ENCODE measurements at regions not wholly inside any gene's neighbourhood (a gene's known extent, or its start where the extent isn't known, plus 50 kb on each side); places are given as distances from the start of the nearest gene placed in this dataset.

- no peaks in the 10 kb centered on the region for H3K9me3 ChIP-seq
- no peaks in the 10 kb centered on the region for H3K36me3 ChIP-seq
- intact Hi-C loops (cut with DNase I), result no loop called here
- no peak for DNase-seq (ENCODE audit: low spot score)
- H3K27ac ChIP-seq, result no peak overlapping the region
- TF ChIP-seq POLR2AphosphoS5 (IDR thresholded peaks at IDR 0.05), result no peak
- TF ChIP-seq POLR2A (IDR thresholded peaks at IDR 0.05), result no peak
- no peak for TF ChIP-seq CTCF (IDR thresholded peaks at IDR 0.05)
- H3K4me3 ChIP-seq, result no peak overlapping the region
- H3K4me1 ChIP-seq (replicated peaks), result no peaks in the 10 kb centered on the region
- no peaks in the 10 kb centered on the region for H3K27me3 ChIP-seq (replicated peaks; ENCODE audit: insufficient read depth)
Observed at GRCh38 chr2:22518641-22519040, 866.3 kb upstream of the KLHL29 start.

GRCh38 chr2:22520369-22521288 is 864.4 kb upstream of the KLHL29 start:
- no peak for DNase-seq (ENCODE audit: low spot score)
- Histone ChIP-seq H3K36me3 (no peaks in the 10 kb centered on the region), H3K4me3 (no peak overlapping the region), H3K9me3 (no peaks in the 10 kb centered on the region), H3K27me3 (replicated peaks; ENCODE audit: insufficient read depth) (no peaks in the 10 kb centered on the region), H3K4me1 (replicated peaks) (no peaks in the 10 kb centered on the region), H3K27ac (no peak overlapping the region)
- intact Hi-C loops (cut with DNase I), result no loop called here
- whole genome bisulfite sequencing, result 62% methylated on average over 8 of the region's 8 CpGs
- TF ChIP-seq POLR2AphosphoS5 (IDR thresholded peaks at IDR 0.05) (no peak), POLR2A (IDR thresholded peaks at IDR 0.05) (no peak), CTCF (IDR thresholded peaks at IDR 0.05) (no peak)

GRCh38 chr2:22521620-22522019 is 863.4 kb upstream of the KLHL29 start:
- H3K4me1 ChIP-seq (replicated peaks), result no peaks in the 10 kb centered on the region
- no peaks in the 10 kb centered on the region for H3K27me3 ChIP-seq (replicated peaks; ENCODE audit: insufficient read depth)
- no peak overlapping the region for H3K4me3 ChIP-seq
- no peak overlapping the region for H3K27ac ChIP-seq
- H3K36me3 ChIP-seq, result no peaks in the 10 kb centered on the region
- H3K9me3 ChIP-seq, result no peaks in the 10 kb centered on the region
- TF ChIP-seq POLR2A (IDR thresholded peaks at IDR 0.05) (no peak), POLR2AphosphoS5 (IDR thresholded peaks at IDR 0.05) (no peak), CTCF (IDR thresholded peaks at IDR 0.05) (no peak)
- intact Hi-C loops (cut with DNase I), result no loop called here
- DNase-seq (ENCODE audit: low spot score), result no peak

- Histone ChIP-seq H3K4me3 (no peak overlapping the region), H3K36me3 (no peaks in the 10 kb centered on the region), H3K4me1 (replicated peaks) (no peaks in the 10 kb centered on the region), H3K27me3 (replicated peaks; ENCODE audit: insufficient read depth) (no peaks in the 10 kb centered on the region), H3K9me3 (no peaks in the 10 kb centered on the region), H3K27ac (no peak overlapping the region)
- TF ChIP-seq POLR2A (IDR thresholded peaks at IDR 0.05) (no peak), POLR2AphosphoS5 (IDR thresholded peaks at IDR 0.05) (no peak), CTCF (IDR thresholded peaks at IDR 0.05) (no peak)
- intact Hi-C loops (cut with DNase I), result no loop called here
- no peak for DNase-seq (ENCODE audit: low spot score)
Observed at GRCh38 chr2:22525681-22526080, 859.3 kb upstream of the KLHL29 start.

GRCh38 chr2:22530131-22530530 is 854.8 kb upstream of the KLHL29 start:
- DNase-seq (ENCODE audit: low spot score), result no peak
- H3K27me3 ChIP-seq (replicated peaks; ENCODE audit: insufficient read depth), result no peaks in the 10 kb centered on the region
- no peak overlapping the region for H3K4me3 ChIP-seq
- no peaks in the 10 kb centered on the region for H3K4me1 ChIP-seq (replicated peaks)
- H3K36me3 ChIP-seq, result no peaks in the 10 kb centered on the region
- H3K9me3 ChIP-seq, result no peaks in the 10 kb centered on the region
- intact Hi-C loops (cut with DNase I), result no loop called here
- no peak for TF ChIP-seq POLR2A (IDR thresholded peaks at IDR 0.05)
- no peak for TF ChIP-seq POLR2AphosphoS5 (IDR thresholded peaks at IDR 0.05)
- no peak for TF ChIP-seq CTCF (IDR thresholded peaks at IDR 0.05)
- H3K27ac ChIP-seq, result no peak overlapping the region
- 91% methylated on average over 4 of the region's 4 CpGs for WGBS
